Stimulated activated CD8-positive, alpha-beta memory T cell treated with anti-CD3 and anti-CD28 coated beads, Interleukin-4, amount 100 ng/mL, for 1 hour (primary cell): ENCODE measurements at regions not wholly inside any gene's neighbourhood (a gene's known extent, or its start where the extent isn't known, plus 50 kb on each side); places are given as distances from the start of the nearest gene placed in this dataset.
"Not testable (repeated sequence)": the region's sequence is repeated elsewhere in the genome, so short reads cannot be mapped to it uniquely, and the experiment has no call there.

ENCODE experiments used
- DNase-seq, 2 donors: peaks; one replicate each; pipeline ENCODE4 v3.0.0-alpha.2; 2020; ENCODE audit warnings: low read depth in 2 of 2, low spot score in 1 of 2

DNA sequence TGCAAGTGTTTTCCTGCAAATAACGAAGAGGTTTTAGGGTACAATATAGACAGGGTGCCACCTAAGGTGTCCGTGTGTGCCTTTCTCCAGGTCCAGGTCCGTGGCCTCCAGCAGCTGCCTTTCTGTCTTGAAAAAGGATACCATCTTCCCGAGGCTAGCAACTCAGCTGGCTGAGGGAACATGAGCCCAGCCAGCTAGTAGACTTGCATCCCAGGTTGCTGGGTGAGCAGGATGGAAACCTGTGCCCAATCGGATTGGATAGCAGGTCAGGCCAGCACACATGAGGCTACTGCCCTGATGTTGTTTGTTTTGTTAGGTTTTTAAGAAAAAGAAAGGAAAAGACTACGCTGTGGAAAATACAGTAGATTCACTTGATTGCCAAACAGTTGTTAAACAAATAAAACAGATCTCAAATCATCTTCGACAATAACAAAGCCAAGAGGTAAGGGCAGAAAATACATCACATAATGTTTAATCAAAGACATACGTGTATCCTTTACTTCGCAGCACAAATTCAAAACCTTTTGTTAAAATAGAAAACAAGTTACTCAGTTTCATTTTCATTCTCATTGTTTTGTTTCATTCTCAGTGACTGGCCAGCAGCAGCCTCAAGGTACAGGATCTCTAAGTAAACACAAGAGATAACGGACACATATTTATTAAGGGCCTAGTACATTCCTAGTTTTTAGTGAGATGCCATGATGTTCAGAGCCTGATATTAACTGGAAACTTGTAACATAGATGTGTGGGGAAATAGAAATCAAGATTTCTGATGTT lies 661.2 kb upstream of the NR2F2 start:
- DNase-seq = no peak

DNA sequence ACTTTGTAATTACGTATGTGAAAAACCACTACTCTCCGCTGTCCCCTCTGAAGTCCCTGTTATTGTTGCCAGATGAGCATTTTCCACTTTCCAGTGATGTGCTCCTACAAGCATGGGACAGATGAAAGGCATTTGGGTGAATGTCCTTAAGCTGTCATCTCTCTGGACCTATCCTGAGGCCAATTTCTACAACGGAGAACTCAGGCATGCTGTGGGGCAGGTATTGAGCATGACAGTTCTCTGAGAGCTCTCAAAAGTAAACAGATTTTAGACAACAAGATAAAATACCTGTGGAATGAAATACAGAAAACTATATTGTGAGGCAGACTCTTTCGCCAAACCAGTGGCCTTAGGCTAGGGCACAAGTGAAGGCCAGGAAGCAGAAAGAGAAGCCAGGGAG lies 656.5 kb upstream of the NR2F2 start:
- no peak for DNase-seq

DNA sequence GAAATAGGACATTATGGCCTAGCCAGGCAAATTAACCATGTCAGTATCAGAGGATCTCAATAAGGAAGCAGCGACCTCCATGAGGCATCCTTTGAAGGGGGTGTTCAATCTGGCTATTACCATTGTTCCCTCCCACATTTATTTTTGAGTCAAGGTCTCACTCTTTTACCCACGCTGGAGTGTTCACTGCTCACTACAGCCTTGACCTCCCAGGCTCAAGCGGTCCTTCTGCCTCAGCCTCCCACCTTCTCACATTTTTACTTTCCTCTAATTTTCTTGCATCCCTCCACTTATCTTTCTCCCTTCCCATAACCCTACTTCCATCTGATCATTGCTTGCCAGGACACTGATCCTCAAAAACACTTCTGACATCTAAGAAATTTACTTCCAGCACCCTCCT lies 654.0 kb upstream of the NR2F2 start:
- no peak for DNase-seq

- DNase-seq = no peak
Measured at GRCh38 chr15:95679847-95680582, 650.5 kb upstream of the NR2F2 start.

DNA sequence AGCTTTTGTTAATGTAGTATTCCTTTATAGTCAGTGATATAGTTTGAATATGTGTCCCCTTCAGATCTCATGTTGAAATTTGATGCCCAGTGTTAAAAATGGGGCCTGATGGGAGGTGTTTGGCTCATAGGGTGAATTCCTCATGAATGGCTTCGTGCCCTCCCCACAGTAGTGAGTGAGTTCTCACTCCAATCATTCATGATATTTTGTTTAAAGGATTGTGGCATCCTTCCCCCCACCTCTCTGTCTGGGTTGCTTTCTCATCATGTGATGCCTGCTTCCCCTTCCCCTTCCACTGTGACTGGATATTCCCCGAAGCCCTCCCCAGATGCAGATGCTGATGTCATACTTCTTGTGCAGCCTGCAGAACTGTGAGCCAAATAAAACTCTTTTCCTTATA lies 649.8 kb upstream of the NR2F2 start:
- no peak for DNase-seq

- no peak for DNase-seq
Measured at GRCh38 chr15:95681836-95682544, 648.5 kb upstream of the NR2F2 start.

DNA sequence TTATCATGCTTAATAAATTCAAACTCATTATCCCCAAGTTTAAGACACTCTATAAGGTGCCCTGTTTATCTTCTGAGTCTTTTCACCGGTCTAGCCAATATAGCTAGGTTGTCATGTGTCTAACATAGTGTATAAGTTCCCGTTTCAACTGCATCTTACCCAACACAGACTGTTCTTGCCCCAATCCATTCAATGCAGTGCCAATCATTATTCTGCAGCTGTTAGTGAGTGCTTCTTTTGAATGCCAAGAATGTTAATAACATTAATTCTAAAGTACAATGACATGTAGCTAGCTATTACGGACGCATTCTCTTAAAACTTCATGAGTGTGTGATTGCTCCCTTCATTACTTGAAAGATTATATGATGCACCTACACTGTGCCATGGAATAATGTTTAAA lies 646.4 kb upstream of the NR2F2 start:
- DNase-seq = no peak

- DNase-seq = no peak
Measured at GRCh38 chr15:95684693-95685115, 645.8 kb upstream of the NR2F2 start.

- no peak for DNase-seq
Measured at GRCh38 chr15:95687061-95687460, 643.4 kb upstream of the NR2F2 start.

GRCh38 chr15:95687686-95688085 lies 642.8 kb upstream of the NR2F2 start:
- no peak for DNase-seq

DNA sequence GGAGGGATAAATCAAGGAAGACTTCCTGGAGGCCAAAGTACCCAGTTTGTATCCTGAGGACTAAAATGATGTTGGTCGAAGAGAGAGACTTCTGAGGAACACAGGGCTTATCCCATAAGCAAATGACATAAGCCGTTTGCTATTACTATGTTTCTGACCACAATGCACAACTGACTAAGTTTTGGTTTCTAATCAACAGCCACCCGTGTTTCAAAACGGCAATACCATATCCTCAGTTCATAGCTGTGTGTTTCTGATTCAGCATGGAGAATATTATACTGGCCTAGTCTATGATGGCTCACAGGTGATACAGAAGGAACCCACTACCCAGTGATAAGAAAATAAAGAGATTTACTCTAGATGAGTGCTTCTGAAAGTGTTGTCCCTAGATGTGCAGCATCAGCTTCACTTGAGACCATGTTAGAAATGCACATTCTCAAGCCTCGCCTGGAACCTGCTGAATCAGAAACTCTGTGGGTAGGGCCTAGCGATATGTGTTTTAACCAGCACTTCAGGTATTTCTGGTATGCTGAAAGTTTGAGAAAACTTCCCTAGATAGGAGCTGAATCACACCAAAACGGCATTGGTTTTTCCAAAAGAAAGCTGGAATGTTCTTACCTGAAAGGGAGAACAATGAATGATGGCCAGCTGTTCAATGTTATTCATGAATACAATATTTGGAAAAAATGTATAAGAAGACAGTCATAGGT lies 639.7 kb upstream of the NR2F2 start:
- no peak for DNase-seq

DNA sequence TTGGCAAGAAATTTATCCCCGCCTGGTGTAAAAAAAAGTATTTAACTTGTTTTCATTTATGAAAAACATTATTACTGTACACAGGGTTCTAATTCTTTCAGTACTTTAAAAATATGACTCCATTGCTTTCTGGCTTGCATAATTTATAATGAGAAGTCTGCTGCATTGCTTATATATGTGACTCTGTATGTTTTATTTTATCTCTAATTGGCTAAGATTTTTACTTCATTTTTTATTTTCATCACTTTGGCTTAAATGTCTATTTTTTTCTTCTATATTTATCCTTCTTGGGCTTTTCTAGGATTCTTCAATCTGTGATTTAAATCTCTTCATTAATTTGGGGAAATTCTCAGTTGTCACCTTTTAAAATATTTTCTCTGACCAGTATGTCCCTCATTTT lies 636.6 kb upstream of the NR2F2 start:
- DNase-seq = no peak

DNA sequence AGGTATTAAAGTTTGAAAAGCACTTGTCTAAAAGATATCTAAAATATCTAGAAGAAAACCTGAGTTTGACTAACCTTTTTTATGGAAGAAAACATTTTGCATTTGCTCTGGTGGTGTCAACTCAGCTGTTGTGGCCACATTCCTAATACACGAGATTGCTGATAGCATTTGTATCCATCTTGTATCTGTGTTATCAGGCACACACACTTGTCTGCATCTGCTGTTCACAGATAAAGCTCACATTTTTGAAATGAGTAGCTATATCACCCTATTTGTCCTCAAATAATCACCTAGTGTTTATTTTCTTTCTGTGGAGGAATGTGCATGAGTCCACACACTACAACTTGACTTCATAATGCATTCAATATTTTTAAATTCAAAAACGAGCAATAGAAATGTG lies 632.3 kb upstream of the NR2F2 start:
- no peak for DNase-seq

DNA sequence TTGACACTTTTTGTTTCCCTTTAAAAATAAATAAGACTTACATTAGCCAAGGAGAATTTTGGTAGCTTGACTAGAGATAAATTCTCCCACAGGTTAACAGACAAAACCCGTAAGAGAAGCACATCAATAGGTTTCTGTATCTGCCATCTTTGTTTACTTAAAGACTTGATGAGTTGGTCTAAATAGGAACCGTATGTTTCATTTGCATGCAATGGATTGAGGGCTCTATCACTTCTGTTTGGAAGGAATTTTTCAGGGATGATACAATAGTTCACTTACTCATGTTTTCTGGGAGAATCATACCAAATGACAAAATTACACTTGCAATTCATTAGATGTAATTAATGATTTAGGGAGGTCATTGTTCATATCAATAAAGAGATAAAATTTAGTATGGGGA lies 631.5 kb upstream of the NR2F2 start:
- no peak for DNase-seq

- DNase-seq = no peak
Measured at GRCh38 chr15:95699578-95699977, 630.9 kb upstream of the NR2F2 start.

DNA sequence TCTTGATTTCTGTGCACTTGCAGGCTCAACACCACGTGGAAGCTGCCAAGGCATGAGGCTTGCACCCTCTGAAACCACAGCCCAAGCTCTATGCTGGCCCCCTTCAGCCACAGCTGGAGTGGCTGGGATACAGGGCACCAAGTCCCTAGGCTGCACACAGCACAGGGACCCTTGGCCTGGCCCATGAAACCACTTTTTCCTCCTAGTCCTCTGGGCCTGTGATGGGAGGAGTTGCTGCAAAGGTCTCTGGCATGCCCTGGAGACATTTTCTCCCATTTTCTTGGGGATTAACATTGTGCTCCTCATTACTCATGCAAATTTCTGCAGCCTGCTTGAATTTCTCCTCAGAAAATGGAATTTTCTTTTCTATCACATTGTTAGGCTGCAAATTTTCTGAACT lies 629.8 kb upstream of the NR2F2 start:
- not testable (repeated sequence) for DNase-seq

GRCh38 chr15:95701410-95701809 lies 629.1 kb upstream of the NR2F2 start:
- DNase-seq = no peak

DNA sequence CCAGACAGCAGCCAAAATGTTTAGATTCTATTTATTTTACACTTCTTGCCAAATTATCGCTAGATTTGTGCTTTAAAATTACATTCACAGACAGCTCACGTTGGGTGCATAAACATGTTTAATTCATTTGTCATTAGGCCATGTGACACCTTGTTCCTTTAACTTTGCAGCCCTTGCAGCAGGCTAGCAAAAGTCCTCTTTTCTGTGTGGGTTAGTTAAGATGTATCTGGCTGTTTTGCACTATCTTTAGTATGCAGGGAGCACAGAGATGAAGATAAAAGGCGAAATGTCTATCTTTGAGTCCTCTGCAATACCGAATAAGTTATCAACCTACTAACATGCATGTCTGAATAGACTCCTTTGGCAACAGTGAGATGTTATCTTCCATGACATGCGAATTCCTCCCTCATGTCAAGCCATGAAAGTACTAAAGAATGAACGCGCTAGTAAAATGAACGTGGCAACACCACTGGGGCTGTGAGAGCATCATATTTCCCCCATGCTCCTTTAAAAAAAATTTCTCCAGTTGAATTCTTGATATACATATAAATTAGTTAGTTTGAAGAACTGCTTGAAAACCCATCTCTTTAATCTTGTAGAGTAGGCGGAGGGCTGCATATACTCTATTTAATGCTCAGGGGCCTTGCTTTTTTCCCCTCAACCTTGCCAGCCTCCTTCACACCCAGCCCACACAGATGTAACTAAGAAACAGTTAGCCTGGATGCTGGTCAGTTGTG lies 620.4 kb upstream of the NR2F2 start:
- no peak for DNase-seq

DNA sequence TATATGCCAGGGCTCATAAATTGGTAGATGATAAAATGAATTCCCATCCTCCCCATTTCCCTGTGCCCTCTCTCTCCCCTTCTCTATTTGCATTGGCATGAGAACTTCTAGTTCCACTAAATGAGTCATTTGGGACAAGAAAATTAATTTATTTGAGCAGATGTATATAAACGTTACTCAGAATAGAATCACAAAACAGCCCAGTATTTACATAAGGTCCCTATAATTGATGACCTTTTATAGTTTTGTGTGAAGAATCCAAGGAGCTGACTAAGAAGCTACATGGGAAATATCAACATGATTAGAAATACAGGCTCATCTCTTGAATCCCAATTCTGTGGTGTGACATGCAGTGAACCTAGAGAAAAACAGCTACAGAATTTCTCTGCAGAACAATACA lies 617.7 kb upstream of the NR2F2 start:
- no peak for DNase-seq

DNA sequence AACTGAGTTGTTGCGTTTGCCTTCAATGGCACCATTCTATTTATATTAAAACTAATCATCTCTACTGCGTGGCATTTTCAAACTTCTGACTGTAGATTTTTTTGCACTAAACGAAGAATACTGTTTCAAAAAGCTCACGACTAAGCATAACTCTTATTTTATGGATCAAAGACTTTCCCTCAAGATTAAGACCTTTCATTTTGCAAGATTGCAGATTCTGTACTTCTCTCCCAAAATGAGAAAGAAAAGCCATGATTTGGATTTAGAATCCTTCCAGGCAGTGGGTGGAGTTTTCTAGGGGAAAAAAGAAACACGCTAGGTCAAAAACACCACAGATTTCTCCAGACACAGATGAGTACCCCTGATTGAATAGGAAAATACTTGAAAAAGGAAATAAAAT lies 617.2 kb upstream of the NR2F2 start:
- DNase-seq = no peak
